ENCODE measurements at regions not wholly inside any gene's neighbourhood (a gene's known extent, or its start where the extent isn't known, plus 50 kb on each side); places are given as distances from the start of the nearest gene placed in this dataset.

DNA sequence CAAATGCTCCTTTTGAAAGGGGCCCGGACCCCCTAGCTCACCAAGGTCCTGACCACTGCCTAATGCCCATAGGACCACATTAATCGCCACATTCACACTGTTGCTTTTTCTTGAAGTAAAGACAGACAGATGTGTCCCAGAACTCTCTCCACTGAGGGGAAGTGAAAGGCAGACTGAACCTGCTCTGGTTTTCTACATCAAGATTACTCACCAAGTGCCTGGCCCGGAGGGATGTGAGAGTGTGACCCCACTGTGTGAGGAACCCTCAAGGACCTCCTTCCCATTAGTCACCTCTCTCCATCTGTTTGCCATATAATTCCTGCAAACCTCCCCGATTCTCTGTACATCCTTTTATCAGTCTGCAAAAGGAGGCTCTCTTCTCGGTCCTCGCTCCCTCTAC, 381.5 kb downstream of the OMA1 start:
- TF ChIP-seq, protein P1, sequence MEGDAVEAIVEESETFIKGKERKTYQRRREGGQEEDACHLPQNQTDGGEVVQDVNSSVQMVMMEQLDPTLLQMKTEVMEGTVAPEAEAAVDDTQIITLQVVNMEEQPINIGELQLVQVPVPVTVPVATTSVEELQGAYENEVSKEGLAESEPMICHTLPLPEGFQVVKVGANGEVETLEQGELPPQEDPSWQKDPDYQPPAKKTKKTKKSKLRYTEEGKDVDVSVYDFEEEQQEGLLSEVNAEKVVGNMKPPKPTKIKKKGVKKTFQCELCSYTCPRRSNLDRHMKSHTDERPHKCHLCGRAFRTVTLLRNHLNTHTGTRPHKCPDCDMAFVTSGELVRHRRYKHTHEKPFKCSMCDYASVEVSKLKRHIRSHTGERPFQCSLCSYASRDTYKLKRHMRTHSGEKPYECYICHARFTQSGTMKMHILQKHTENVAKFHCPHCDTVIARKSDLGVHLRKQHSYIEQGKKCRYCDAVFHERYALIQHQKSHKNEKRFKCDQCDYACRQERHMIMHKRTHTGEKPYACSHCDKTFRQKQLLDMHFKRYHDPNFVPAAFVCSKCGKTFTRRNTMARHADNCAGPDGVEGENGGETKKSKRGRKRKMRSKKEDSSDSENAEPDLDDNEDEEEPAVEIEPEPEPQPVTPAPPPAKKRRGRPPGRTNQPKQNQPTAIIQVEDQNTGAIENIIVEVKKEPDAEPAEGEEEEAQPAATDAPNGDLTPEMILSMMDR (IDR thresholded peaks at IDR 0.05; ENCODE audit: low read depth, low read length, missing control alignments), result no peak
- DNase-seq (ENCODE audit: low read depth), result no peak

DNA sequence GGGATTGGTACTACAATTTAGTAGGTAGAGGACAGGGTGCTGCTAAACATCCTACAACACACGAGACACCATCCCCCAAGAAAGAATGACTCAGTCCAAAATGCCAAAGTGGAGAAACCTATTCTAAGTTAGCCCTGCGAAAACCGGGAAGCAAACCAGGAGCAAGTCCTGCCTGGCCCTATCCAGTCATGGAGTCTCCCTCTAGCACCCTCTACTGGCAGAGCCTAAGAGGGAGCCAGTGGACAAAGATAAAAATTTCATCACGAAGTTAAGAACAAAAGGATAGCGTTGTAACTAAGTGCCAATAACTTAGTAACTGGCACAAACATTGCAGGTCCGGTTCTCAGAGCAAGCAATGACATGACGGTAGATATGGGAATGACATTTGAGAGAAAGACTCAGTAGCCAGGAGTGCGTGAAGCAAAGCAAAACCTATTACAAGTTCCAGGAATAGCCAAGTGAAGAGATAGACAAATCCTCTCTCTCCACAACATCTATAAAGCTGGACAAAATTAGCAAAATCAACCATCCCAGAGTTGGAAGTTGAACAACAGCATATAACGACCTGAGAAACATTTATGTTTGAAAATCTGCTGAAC, 383.5 kb downstream of the OMA1 start:
- no peak overlapping the region for H3K4me3 ChIP-seq (ENCODE audit: low read depth, low read length)
- no peak for DNase-seq (ENCODE audit: low read depth)
- TF ChIP-seq, protein P1 (IDR thresholded peaks at IDR 0.05; ENCODE audit: low read depth, low read length, missing control alignments), result peak; percentile 87

More for the DNA sequence above, 381.5 kb downstream of the OMA1 start:
- no peak overlapping the region for H3K4me3 ChIP-seq (ENCODE audit: low read depth, low read length)

DNA sequence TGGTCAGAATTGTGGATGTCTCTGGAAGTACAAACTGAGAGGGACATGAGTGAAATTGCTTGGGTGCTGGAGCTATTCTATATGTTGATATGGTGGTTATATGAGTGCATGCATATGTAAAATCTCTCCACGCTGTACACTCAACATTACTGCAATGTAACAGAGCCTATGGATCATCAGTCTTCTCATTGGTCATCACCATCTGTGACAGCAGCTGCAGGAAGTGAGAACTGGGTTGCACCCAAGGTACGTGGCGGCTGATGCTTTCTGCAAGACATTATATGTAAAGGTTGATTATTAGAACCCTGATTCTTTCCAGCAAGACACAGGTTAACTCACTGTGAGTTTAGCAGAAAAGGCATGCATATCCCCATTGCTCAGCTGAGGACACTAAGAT, 387.1 kb downstream of the OMA1 start:
- TF ChIP-seq, protein P1 (IDR thresholded peaks at IDR 0.05; ENCODE audit: low read depth, low read length, missing control alignments), result no peak
- H3K4me3 ChIP-seq (ENCODE audit: low read depth, low read length), result no peak overlapping the region
- no peak for DNase-seq (ENCODE audit: low read depth)

DNA sequence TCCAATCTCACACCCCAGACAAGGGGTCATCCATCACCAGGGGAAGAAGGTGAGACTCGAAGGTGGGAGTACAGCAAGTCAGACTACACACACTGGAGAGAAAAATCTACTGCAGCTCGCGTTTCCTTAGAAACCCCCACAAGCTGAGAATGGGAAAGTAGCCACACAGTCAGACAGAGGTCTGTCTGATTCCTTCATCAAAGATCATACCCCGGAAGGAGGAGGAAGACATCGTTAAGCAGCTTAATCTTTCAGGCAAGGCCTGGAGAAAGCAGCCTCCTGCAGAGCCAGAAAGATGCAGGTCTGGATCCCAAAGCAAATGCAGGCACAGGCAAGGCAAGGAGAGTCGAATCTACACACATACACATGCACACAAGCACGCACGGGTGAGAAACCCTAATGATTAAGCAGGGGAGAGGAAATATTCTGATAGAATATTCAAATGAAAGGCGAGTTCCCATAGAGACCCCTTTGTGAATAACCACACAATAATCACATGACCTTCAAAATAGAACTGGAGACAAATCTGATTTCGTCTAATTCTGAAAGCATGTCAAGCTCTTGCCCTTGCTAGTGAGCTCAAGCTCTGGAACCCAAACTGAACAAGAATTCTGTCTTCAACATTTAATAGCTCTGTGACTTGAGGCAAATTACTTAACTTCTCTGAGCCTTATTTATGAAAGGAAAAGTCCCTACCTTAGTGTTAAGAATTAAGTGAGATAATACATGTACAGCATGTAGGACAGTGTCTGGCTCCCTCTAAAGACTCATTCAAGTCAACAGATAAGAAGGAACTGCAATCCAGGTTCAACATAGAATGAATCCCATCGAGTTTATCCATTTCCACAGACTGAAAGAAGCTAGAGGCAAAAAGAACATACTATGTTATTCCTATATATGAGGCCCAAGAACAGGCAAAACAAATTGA, 387.8 kb downstream of the OMA1 start:
- H3K4me3 ChIP-seq (ENCODE audit: low read depth, low read length), result no peak overlapping the region
- TF ChIP-seq, protein P1 (IDR thresholded peaks at IDR 0.05; ENCODE audit: low read depth, low read length, missing control alignments), result no peak
- no peak for DNase-seq (ENCODE audit: low read depth)

DNA sequence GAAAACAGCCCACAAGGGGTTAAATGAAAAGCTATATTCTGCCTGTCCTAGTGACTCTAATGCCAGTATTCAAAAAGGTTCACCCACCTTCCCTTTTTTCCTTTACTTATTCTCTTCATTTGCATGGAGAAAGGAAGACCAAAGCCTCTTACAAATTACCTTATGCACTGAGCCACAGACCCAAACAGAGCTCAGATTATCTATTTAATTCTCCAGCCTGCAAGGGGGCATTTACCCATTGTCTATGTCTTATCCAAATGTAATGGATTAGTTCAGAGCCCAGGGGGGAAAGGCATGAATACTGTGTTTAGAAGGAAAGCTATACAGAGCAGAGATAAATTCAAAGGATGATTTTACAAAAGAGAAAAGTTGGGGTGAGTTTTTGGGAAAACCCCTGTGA, 388.5 kb downstream of the OMA1 start:
- H3K4me3 ChIP-seq (ENCODE audit: low read depth, low read length), result no peak overlapping the region
- TF ChIP-seq, protein P1 (IDR thresholded peaks at IDR 0.05; ENCODE audit: low read depth, low read length, missing control alignments), result no peak
- no peak for DNase-seq (ENCODE audit: low read depth)

DNA sequence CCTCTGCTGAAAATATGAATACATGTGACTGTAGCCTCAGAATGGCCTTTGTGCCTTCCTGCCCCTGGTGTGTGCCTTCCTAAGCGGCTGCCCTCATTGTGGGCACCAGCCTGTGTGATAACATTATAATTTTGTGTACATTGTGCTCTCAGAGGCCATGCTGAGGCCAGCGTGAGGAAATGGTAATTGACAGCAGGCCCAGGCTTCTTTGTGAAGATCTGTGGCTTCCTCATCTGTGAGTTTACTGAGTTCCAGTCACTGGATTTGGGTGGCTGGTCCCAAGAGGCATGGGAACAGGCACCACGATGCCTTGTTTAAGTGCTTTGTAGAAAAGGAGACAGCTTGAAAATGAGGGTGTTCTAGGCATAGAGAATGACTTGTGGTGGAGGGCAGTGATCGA, 389.3 kb downstream of the OMA1 start:
- DNase-seq (ENCODE audit: low read depth), result no peak
- H3K4me3 ChIP-seq (ENCODE audit: low read depth, low read length), result no peak overlapping the region

More for the DNA sequence above, 389.3 kb downstream of the OMA1 start:
- TF ChIP-seq, protein P1 (IDR thresholded peaks at IDR 0.05; ENCODE audit: low read depth, low read length, missing control alignments), result no peak

All from GM12864 (cell line).